Inferior parietal cortex (tissue), 1 donor: ENCODE measurements at regions not wholly inside any gene's neighbourhood (a gene's known extent, or its start where the extent isn't known, plus 50 kb on each side); places are given as distances from the start of the nearest gene placed in this dataset.
"Not testable (repeated sequence)": the region's sequence is repeated elsewhere in the genome, so short reads cannot be mapped to it uniquely, and the experiment has no call there.

Experiments
- DNase-seq: peaks from one replicate; pipeline ENCODE4 v3.0.0-alpha.2; 2016; ENCODE audit errors: extremely low spot score

- DNase-seq, result no peak
Observed at GRCh38 chr12:25424211-25424731, 128.8 kb downstream of the LMNTD1 start.

GRCh38 chr12:25423355-25424050 is 129.6 kb downstream of the LMNTD1 start:
- DNase-seq, result no peak

GRCh38 chr12:25422241-25422640 is 130.8 kb downstream of the LMNTD1 start:
- DNase-seq, result no peak

GRCh38 chr12:25421651-25422167 is 131.4 kb downstream of the LMNTD1 start:
- DNase-seq, result no peak

GRCh38 chr12:25420116-25420515 is 133.0 kb downstream of the LMNTD1 start:
- DNase-seq, result no peak

- no peak for DNase-seq
Observed at GRCh38 chr12:25419595-25419994, 133.5 kb downstream of the LMNTD1 start.

GRCh38 chr12:25417071-25417470 is 136.0 kb downstream of the LMNTD1 start:
- no peak for DNase-seq

GRCh38 chr12:25416516-25416915 is 136.6 kb downstream of the LMNTD1 start:
- DNase-seq, result no peak

- no peak for DNase-seq
Observed at GRCh38 chr12:25415004-25415403, 138.1 kb downstream of the LMNTD1 start.

GRCh38 chr12:25412735-25413134 is 140.3 kb downstream of the LMNTD1 start:
- DNase-seq, result no peak

GRCh38 chr12:25404955-25405354 is 148.1 kb downstream of the LMNTD1 start:
- DNase-seq, result no peak

GRCh38 chr12:25401547-25402345 is 151.0 kb upstream of the KRAS start:
- DNase-seq, result no peak

- no peak for DNase-seq
Observed at GRCh38 chr12:25397001-25397400, 146.3 kb upstream of the KRAS start.

- DNase-seq, result no peak
Observed at GRCh38 chr12:25395227-25395626, 144.5 kb upstream of the KRAS start.

- not testable (repeated sequence) for DNase-seq
Observed at GRCh38 chr12:25394775-25395174, 144.0 kb upstream of the KRAS start.

GRCh38 chr12:25394025-25394424 is 143.3 kb upstream of the KRAS start:
- DNase-seq, result no peak

- not testable (repeated sequence) for DNase-seq
Observed at GRCh38 chr12:25391346-25391745, 140.6 kb upstream of the KRAS start.

- no peak for DNase-seq
Observed at GRCh38 chr12:25388183-25388582, 137.5 kb upstream of the KRAS start.

GRCh38 chr12:25387732-25388050 is 137.0 kb upstream of the KRAS start:
- DNase-seq, result no peak

- peak; percentile 98 for DNase-seq
Observed at GRCh38 chr12:25386831-25387731, 136.4 kb upstream of the KRAS start.

- peak; percentile 21 for DNase-seq
Observed at GRCh38 chr12:25384893-25385248, 134.1 kb upstream of the KRAS start.
